B cell (primary cell): ENCODE measurements at regions not wholly inside any gene's neighbourhood (a gene's known extent, or its start where the extent isn't known, plus 50 kb on each side); places are given as distances from the start of the nearest gene placed in this dataset.

Source experiments
- ATAC-seq: fragments of 200-7000 bp; cut with Tn5 transposase; one replicate; pipeline ENCODE4 v1.10.0; 2021; ENCODE audit warnings: low read depth, mild to moderate bottlenecking, moderate number of reproducible peaks, moderate library complexity
- CTCF ChIA-PET: fragments of 350-600 bp; sonication (Branson Sonifier 250); formaldehyde crosslinking; loops from one replicate; lab custom pipeline; 2021; ENCODE audit warnings: antibody characterized with exemption, inconsistent platforms; lab: Charles Lee
- POLR2A ChIA-PET: fragments of 350-600 bp; sonication (Branson Sonifier 250); formaldehyde crosslinking; loops from one replicate; lab custom pipeline; 2021; ENCODE audit warnings: antibody characterized with exemption; lab: Charles Lee
- DNase-seq: peaks from one replicate; pipeline ENCODE4 v3.0.0; 2013
- H2AFZ ChIP-seq: 2 replicates; pipeline ENCODE4 v1.6.1; 2012; ENCODE audit warnings: mild to moderate bottlenecking, low read depth, low read length; ENCODE audit not compliant: insufficient read depth, poor library complexity, severe bottlenecking
- H3K27ac ChIP-seq, 2 donors: 1 replicate in 1 of 2; 2 replicates in 1 of 2; pipeline ENCODE4 v1.5.1; 2012 to 2013; ENCODE audit warnings: low read length in 2 of 2, mild to moderate bottlenecking in 2 of 2, moderate library complexity in 1 of 2
- H3K27me3 ChIP-seq, 4 experiments: fragments of 200-600 bp in 1 of 4; sonication (generic) in 1 of 4; replicated peaks in 1 of 4; 1 replicate in 2 of 4; 2 replicates in 2 of 4; pipeline versions ENCODE4 v1.6.1 to v1.7.0; 2013 to 2016; ENCODE audit warnings: low read length in 3 of 4, mild to moderate bottlenecking in 2 of 4, mixed read lengths in 1 of 4, moderate library complexity in 1 of 4; ENCODE audit not compliant: insufficient read depth in 4 of 4, control insufficient read depth in 3 of 4; ENCODE audit errors: control extremely low read depth in 1 of 4
- H3K36me3 ChIP-seq, 2 experiments: replicated peaks in 1 of 2; 1 replicate in 1 of 2; 2 replicates in 1 of 2; pipeline versions ENCODE4 v1.6.1 to v1.7.1; 2013; ENCODE audit warnings: low read length in 1 of 2; ENCODE audit not compliant: insufficient read depth in 2 of 2, control insufficient read depth in 1 of 2; ENCODE audit errors: control extremely low read depth in 1 of 2, extremely low read depth in 1 of 2
- H3K4me1 ChIP-seq, 2 donors: fragments of 200-600 bp in 1 of 2; sonication (generic) in 1 of 2; 1 replicate in 1 of 2; 2 replicates in 1 of 2; pipeline versions ENCODE4 v1.5.1 to v1.6.1; 2013 to 2017; ENCODE audit warnings: low read length in 2 of 2; ENCODE audit not compliant: control insufficient read depth in 2 of 2, insufficient read depth in 2 of 2
- H3K4me2 ChIP-seq: replicated peaks from 2 replicates; pipeline ENCODE3; 2012; ENCODE audit warnings: mild to moderate bottlenecking, low read depth, low read length; ENCODE audit not compliant: poor library complexity, severe bottlenecking
- H3K4me3 ChIP-seq, 5 experiments: fragments of 200-600 bp in 1 of 5; sonication (generic) in 1 of 5; 1 replicate in 3 of 5; 2 replicates in 2 of 5; pipeline versions ENCODE4 v1.5.1 to v1.7.0; 2011 to 2016; ENCODE audit warnings: low read length in 4 of 5, mild to moderate bottlenecking in 4 of 5, low read depth in 2 of 5, control low read depth in 1 of 5, moderate library complexity in 1 of 5; ENCODE audit not compliant: insufficient read depth in 1 of 5; ENCODE audit errors: control extremely low read depth in 1 of 5, extremely low read depth in 1 of 5
- H3K79me2 ChIP-seq: fragments of 200-600 bp; sonication (generic); one replicate; pipeline ENCODE4 v1.6.0; 2016; ENCODE audit warnings: low read length; ENCODE audit not compliant: control insufficient read depth, insufficient read depth
- H3K9ac ChIP-seq: fragments of 200-600 bp; sonication (generic); 2 replicates; pipeline ENCODE4 v1.6.1; 2017; ENCODE audit warnings: mild to moderate bottlenecking, low read length, moderate library complexity
- H3K9me3 ChIP-seq, 3 donors: one replicate each; pipeline versions ENCODE4 v1.6.1 to v1.7.1; 2013; ENCODE audit warnings: low read length in 2 of 3; ENCODE audit not compliant: control insufficient read depth in 2 of 3, insufficient read depth in 1 of 3; ENCODE audit errors: control extremely low read depth in 1 of 3
- H4K20me1 ChIP-seq: 2 replicates; pipeline ENCODE4 v1.6.0; 2012; ENCODE audit warnings: mild to moderate bottlenecking, low read length; ENCODE audit not compliant: insufficient read depth, control insufficient read depth, poor library complexity, severe bottlenecking
- H3K27ac Mint-ChIP-seq: one replicate; pipeline ENCODE4 v1.8.0; 2021; ENCODE audit warnings: mixed read lengths
- H3K27me3 Mint-ChIP-seq: one replicate; pipeline ENCODE4 v1.8.0; 2021; ENCODE audit warnings: mixed read lengths
- H3K4me1 Mint-ChIP-seq: one replicate; pipeline ENCODE4 v1.8.0; 2021; ENCODE audit warnings: mixed read lengths
- H3K4me3 Mint-ChIP-seq: one replicate; pipeline ENCODE4 v1.8.0; 2021; ENCODE audit warnings: mixed read lengths
- H3K9me3 Mint-ChIP-seq: one replicate; pipeline ENCODE4 v1.8.0; 2022; ENCODE audit warnings: mixed read lengths; ENCODE audit not compliant: insufficient read depth
- EZH2 ChIP-seq: IDR thresholded peaks from 2 replicates; pipeline ENCODE4 v1.6.1; 2012; ENCODE audit warnings: borderline replicate concordance, low read depth, mild to moderate bottlenecking, moderate library complexity, low read length; ENCODE audit not compliant: insufficient read depth, poor library complexity, severe bottlenecking
- WGBS: methylation state at CpG from one replicate; pipeline ENCODE4 v1.1.5; 2013; ENCODE audit warnings: missing lambda C conversion rate; ENCODE audit not compliant: insufficient coverage; 5-methylcytosine and 5-hydroxymethylcytosine counted together
- intact Hi-C: fragments of 100-400 bp; cut with micrococcal nuclease; formaldehyde crosslinking; loops from one replicate; pipeline ENCODE4 v1.10.0; 2022
- TF ChIP-seq, protein P1 (sequence below): fragments of 200-600 bp; IDR thresholded peaks from one replicate; pipeline ENCODE4 v1.8.0; 2022; ENCODE audit warnings: antibody characterized with exemption, mild to moderate bottlenecking

DNA sequence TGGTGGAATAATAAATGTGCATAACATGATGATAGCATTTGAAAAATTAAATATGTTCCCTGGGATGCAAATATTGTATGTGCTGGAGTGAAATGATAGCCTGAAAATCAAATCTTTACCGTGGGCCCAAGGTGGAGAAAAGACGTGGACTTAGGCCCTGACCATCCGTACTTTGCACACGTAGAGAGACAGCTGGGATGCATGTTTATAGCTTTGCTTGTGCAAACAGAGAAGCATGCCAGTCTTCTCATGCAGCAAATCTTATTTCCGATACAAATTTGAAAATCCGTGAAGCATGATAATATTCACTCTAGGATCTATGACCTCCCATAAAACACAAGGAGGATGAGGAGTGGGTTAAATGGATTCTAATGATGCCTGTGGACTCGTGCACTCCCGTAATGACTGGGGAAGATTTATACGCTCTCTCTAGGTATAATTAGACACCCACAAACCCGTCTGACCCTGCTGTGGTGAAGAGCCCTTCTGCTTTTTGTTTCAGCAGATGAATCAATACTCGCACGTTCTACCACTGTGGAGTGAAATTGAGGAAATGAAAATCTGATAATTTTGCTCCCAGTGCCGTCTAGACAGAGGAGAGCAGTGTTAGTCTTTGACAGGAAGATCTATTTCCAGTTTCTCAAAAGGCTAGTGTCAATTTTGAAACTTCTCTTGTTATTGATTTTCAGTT lies 810.3 kb upstream of the SALL3 start:
- Mint-ChIP-seq H3K9me3 (no peaks in the 10 kb centered on the region), H3K4me1 (no peaks in the 10 kb centered on the region), H3K27me3 (no peaks in the 10 kb centered on the region), H3K4me3 (no peak overlapping the region), H3K27ac (no peak overlapping the region)
- 93% methylated on average over 4 of the region's 13 CpGs for WGBS
- intact Hi-C loops = no loop called here
- ATAC-seq (no peak), DNase-seq (no peak)
- Histone ChIP-seq H3K79me2 (no peaks in the 10 kb centered on the region), H3K27me3 (no peaks in the 10 kb centered on the region), H3K36me3 (no peaks in the 10 kb centered on the region), H3K4me3 (no peak overlapping the region), H3K27ac (no peak overlapping the region), H3K9ac (no peak overlapping the region), H3K4me2 (no peak overlapping the region), H3K9me3 (peaks cover 0 to 10% (median 0%) of the 10 kb centered on the region in 3 donors), H4K20me1 (no peaks in the 10 kb centered on the region), H2AFZ (no peak overlapping the region), H3K4me1 (no peaks in the 10 kb centered on the region)
- ChIA-PET CTCF (no interaction called here), POLR2A (no interaction called here)
- TF ChIP-seq EZH2 = no peak
- TF ChIP-seq, protein P1, sequence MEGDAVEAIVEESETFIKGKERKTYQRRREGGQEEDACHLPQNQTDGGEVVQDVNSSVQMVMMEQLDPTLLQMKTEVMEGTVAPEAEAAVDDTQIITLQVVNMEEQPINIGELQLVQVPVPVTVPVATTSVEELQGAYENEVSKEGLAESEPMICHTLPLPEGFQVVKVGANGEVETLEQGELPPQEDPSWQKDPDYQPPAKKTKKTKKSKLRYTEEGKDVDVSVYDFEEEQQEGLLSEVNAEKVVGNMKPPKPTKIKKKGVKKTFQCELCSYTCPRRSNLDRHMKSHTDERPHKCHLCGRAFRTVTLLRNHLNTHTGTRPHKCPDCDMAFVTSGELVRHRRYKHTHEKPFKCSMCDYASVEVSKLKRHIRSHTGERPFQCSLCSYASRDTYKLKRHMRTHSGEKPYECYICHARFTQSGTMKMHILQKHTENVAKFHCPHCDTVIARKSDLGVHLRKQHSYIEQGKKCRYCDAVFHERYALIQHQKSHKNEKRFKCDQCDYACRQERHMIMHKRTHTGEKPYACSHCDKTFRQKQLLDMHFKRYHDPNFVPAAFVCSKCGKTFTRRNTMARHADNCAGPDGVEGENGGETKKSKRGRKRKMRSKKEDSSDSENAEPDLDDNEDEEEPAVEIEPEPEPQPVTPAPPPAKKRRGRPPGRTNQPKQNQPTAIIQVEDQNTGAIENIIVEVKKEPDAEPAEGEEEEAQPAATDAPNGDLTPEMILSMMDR = no peak

- H4K20me1 ChIP-seq = no peaks in the 10 kb centered on the region
- no peak for DNase-seq
- no peak overlapping the region for H3K4me2 ChIP-seq
- ChIA-PET CTCF (no interaction called here), POLR2A (no interaction called here)
- H3K27ac Mint-ChIP-seq = no peak overlapping the region
- 96% methylated on average over 3 of the region's 6 CpGs for WGBS
- no peaks in the 10 kb centered on the region for H3K4me1 Mint-ChIP-seq
- H2AFZ ChIP-seq = no peak overlapping the region
- peaks cover 0 to 14% (median 0%) of the 10 kb centered on the region in 3 donors for H3K9me3 ChIP-seq
- no peak for ATAC-seq
- no peaks in the 10 kb centered on the region for H3K4me1 ChIP-seq
- H3K4me3 Mint-ChIP-seq = no peak overlapping the region
- H3K27me3 ChIP-seq = no peaks in the 10 kb centered on the region
- H3K79me2 ChIP-seq = no peaks in the 10 kb centered on the region
- H3K9me3 Mint-ChIP-seq = peaks cover 1% of the 10 kb centered on the region
- H3K9ac ChIP-seq = no peak overlapping the region
- TF ChIP-seq, protein P1 = no peak
- TF ChIP-seq EZH2 = no peak
- intact Hi-C loops = no loop called here
- no peaks in the 10 kb centered on the region for H3K27me3 Mint-ChIP-seq
- H3K4me3 ChIP-seq = no peak overlapping the region
- no peaks in the 10 kb centered on the region for H3K36me3 ChIP-seq
- no peak overlapping the region for H3K27ac ChIP-seq
Observed at GRCh38 chr18:78171954-78172353, 807.7 kb upstream of the SALL3 start.
